GM12892 (cell line): ENCODE measurements at regions not wholly inside any gene's neighbourhood (a gene's known extent, or its start where the extent isn't known, plus 50 kb on each side); places are given as distances from the start of the nearest gene placed in this dataset.

Experiments used
- DNase-seq: peaks from one replicate; pipeline ENCODE4 v3.0.0; 2011; ENCODE audit not compliant: insufficient read length
- FAIRE-seq: peaks from 2 replicates; lab custom pipeline; 2011; peaks lifted over from hg19 to GRCh38; lab: Jason Lieb, UNC
- POLR2A ChIP-seq: IDR thresholded peaks from 2 replicates; pipeline ENCODE4 v1.6.1; 2011; ENCODE audit warnings: low read depth, low read length, control low read depth
- POLR2AphosphoS5 ChIP-seq: IDR thresholded peaks from 2 replicates; pipeline ENCODE4 v1.6.1; 2011; ENCODE audit warnings: low read depth, low read length, control low read depth
- TAF1 ChIP-seq: IDR thresholded peaks from 2 replicates; pipeline ENCODE4 v1.6.1; 2011; ENCODE audit warnings: low read depth, mild to moderate bottlenecking, control low read depth, low read length, borderline replicate concordance

GRCh38 chr7:95658676-95659075 is 62.4 kb upstream of the PDK4 start:
- DNase-seq (no peak), FAIRE-seq (no peak)
- TF ChIP-seq POLR2A (no peak), TAF1 (no peak), POLR2AphosphoS5 (no peak)

DNA sequence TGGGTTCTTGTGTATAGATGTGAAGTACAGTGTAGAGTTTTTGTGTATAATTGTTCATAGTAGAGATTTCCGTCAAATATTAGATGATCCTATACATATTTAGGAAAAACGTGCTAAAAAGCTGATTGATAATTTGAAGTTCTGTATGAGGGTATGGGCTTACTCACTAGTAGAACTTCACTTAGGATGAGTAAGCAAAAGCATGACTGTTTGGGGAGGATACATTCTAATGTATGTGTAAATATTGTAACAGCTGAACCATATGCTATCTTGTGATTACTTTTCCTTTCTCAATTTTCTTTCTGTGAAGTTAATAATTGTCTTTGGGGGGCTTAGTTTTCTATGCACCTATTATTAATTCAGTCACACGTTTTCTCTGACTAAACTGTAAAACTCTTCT is 53.2 kb upstream of the PDK4 start:
- DNase-seq (no peak), FAIRE-seq (no peak)
- no peak for TF ChIP-seq POLR2AphosphoS5
- TF ChIP-seq POLR2A: no peak
- no peak for TF ChIP-seq TAF1

DNA sequence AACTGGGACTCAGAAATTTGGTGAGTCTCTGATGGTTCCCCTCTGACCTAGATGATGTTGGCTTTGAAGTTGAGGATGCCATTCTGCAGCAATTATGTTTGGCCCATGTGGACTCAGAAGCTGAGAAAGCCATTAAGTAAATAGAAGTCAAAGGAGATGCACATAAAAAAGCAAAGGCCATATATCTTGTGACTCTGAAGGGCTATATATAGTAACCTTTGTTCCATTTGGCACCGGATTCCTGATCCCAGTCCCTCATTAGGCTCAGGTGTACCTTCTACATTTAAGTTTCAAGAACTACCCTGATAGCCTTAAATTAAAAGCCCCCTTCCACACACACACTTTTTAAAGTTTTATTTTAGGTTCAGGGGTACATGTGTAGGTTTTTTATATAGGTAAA is 50.0 kb upstream of the PDK4 start:
- FAIRE-seq (no peak), DNase-seq (no peak)
- TF ChIP-seq POLR2AphosphoS5 (no peak), POLR2A (no peak), TAF1 (no peak)
